Smooth muscle cell (in vitro differentiated cells): ENCODE measurements at regions not wholly inside any gene's neighbourhood (a gene's known extent, or its start where the extent isn't known, plus 50 kb on each side); places are given as distances from the start of the nearest gene placed in this dataset.
"Not testable (repeated sequence)": the region's sequence is repeated elsewhere in the genome, so short reads cannot be mapped to it uniquely, and the experiment has no call there.

Experiments used
- DNase-seq: peaks from one replicate; lab custom pipeline; 2025; ENCODE audit not compliant: unreplicated experiment; lab: John Stamatoyannopoulos, UW
- H2AFZ ChIP-seq: fragments of 200-600 bp; sonication (generic); 2 replicates; pipeline ENCODE4 v1.6.0; 2016; ENCODE audit warnings: antibody characterized with exemption, low read depth, mild to moderate bottlenecking
- H3F3A ChIP-seq: fragments of 200-600 bp; sonication (generic); 2 replicates; pipeline ENCODE4 v1.6.0; 2017; ENCODE audit warnings: antibody characterized with exemption, low read depth
- H3K27ac ChIP-seq: fragments of 200-600 bp; sonication (generic); 2 replicates; pipeline ENCODE4 v1.5.1; 2016; ENCODE audit warnings: low read depth, mild to moderate bottlenecking
- H3K27me3 ChIP-seq: fragments of 200-600 bp; sonication (generic); 2 replicates; pipeline ENCODE4 v1.6.1; 2016; ENCODE audit warnings: low read depth, mild to moderate bottlenecking
- H3K36me3 ChIP-seq: fragments of 200-600 bp; sonication (generic); 2 replicates; pipeline ENCODE4 v1.5.1; 2016; ENCODE audit warnings: low read depth
- H3K4me1 ChIP-seq: fragments of 200-600 bp; sonication (generic); 2 replicates; pipeline ENCODE4 v1.5.1; 2016; ENCODE audit warnings: low read depth
- H3K4me2 ChIP-seq: fragments of 200-600 bp; sonication (generic); 2 replicates; pipeline ENCODE4 v1.6.0; 2016; ENCODE audit warnings: mild to moderate bottlenecking
- H3K4me3 ChIP-seq: fragments of 200-600 bp; sonication (generic); 2 replicates; pipeline ENCODE4 v1.5.1; 2016; ENCODE audit warnings: mild to moderate bottlenecking
- H3K79me2 ChIP-seq: fragments of 200-600 bp; sonication (generic); 2 replicates; pipeline ENCODE4 v1.6.0; 2016; ENCODE audit warnings: low read depth, mild to moderate bottlenecking
- H3K9ac ChIP-seq: fragments of 200-600 bp; sonication (generic); 2 replicates; pipeline ENCODE4 v1.6.0; 2016; ENCODE audit warnings: low read depth
- H3K9me3 ChIP-seq: fragments of 200-600 bp; sonication (generic); replicated peaks from 2 replicates; pipeline ENCODE4 v1.5.1; 2016; ENCODE audit warnings: low read depth
- H4K20me1 ChIP-seq: fragments of 200-600 bp; sonication (generic); 2 replicates; pipeline ENCODE4 v1.6.0; 2016; ENCODE audit warnings: low read depth
- CTCF ChIP-seq: fragments of 200-600 bp; sonication (generic); IDR thresholded peaks from 2 replicates; pipeline ENCODE4 v1.5.1; 2017; ENCODE audit warnings: borderline replicate concordance, mild to moderate bottlenecking, antibody characterized with exemption; ENCODE audit not compliant: insufficient read depth, poor library complexity, severe bottlenecking
- WGBS: methylation state at CpG from one replicate; pipeline ENCODE4 v1.1.7; 2016; ENCODE audit warnings: low lambda C conversion rate; 5-methylcytosine and 5-hydroxymethylcytosine counted together

GRCh38 chr16:54991525-54991924 is 60.9 kb downstream of the IRX5 start:
- no peak for TF ChIP-seq CTCF
- WGBS, result 85% methylated on average over 3 of the region's 3 CpGs
- H2AFZ ChIP-seq, result no peak overlapping the region

GRCh38 chr16:54991946-54992345 is 61.3 kb downstream of the IRX5 start:
- not testable (repeated sequence) for H2AFZ ChIP-seq, H3K79me2 ChIP-seq, H3K36me3 ChIP-seq, H4K20me1 ChIP-seq, H3K4me1 ChIP-seq, H3K4me3 ChIP-seq, H3F3A ChIP-seq, H3K9me3 ChIP-seq, H3K9ac ChIP-seq, H3K4me2 ChIP-seq, H3K27ac ChIP-seq, DNase-seq
- peaks cover 19% of the 10 kb centered on the region for H3K27me3 ChIP-seq
- 93% methylated on average over 4 of the region's 4 CpGs for WGBS

More at GRCh38 chr16:54991525-54991924, 60.9 kb downstream of the IRX5 start:
- no peak overlapping the region for H3K4me3 ChIP-seq
- peaks cover 8% of the 10 kb centered on the region for H3K4me1 ChIP-seq
- H3K4me2 ChIP-seq, result no peak overlapping the region
- no peak overlapping the region for H3K27ac ChIP-seq
- no peaks in the 10 kb centered on the region for H3F3A ChIP-seq
- no peaks in the 10 kb centered on the region for H3K79me2 ChIP-seq
- no peaks in the 10 kb centered on the region for H4K20me1 ChIP-seq
- no peaks in the 10 kb centered on the region for H3K36me3 ChIP-seq
- no peak overlapping the region for H3K9ac ChIP-seq
- peaks cover 17% of the 10 kb centered on the region for H3K27me3 ChIP-seq
- DNase-seq, result no peak
- no peaks in the 10 kb centered on the region for H3K9me3 ChIP-seq

- Histone ChIP-seq H3F3A (no peaks in the 10 kb centered on the region), H2AFZ (no peak overlapping the region), H3K36me3 (no peaks in the 10 kb centered on the region), H3K9ac (no peak overlapping the region), H3K9me3 (no peaks in the 10 kb centered on the region), H3K4me2 (no peak overlapping the region), H3K27me3 (peaks cover 20% of the 10 kb centered on the region), H3K4me1 (no peaks in the 10 kb centered on the region), H3K27ac (no peak overlapping the region), H3K79me2 (no peaks in the 10 kb centered on the region), H4K20me1 (no peaks in the 10 kb centered on the region), H3K4me3 (no peak overlapping the region)
- no peak for TF ChIP-seq CTCF
- WGBS, result 81% methylated on average over 2 of the region's 2 CpGs
- DNase-seq, result no peak
Observed at GRCh38 chr16:54993106-54993895, 62.6 kb downstream of the IRX5 start.

- no peak for TF ChIP-seq CTCF
- no peak for DNase-seq
- Histone ChIP-seq H3K79me2 (no peaks in the 10 kb centered on the region), H3K4me3 (no peak overlapping the region), H3K9me3 (no peaks in the 10 kb centered on the region), H3K36me3 (no peaks in the 10 kb centered on the region), H3K4me2 (no peak overlapping the region), H3K9ac (no peak overlapping the region), H3K27ac (no peak overlapping the region), H4K20me1 (no peaks in the 10 kb centered on the region), H3F3A (no peaks in the 10 kb centered on the region), H3K27me3 (peaks cover 20% of the 10 kb centered on the region), H2AFZ (no peak overlapping the region), H3K4me1 (no peaks in the 10 kb centered on the region)
- WGBS, result 92% methylated on average over 7 of the region's 7 CpGs
Observed at GRCh38 chr16:54996186-54996585, 65.5 kb downstream of the IRX5 start.
